ENCODE measurements at regions not wholly inside any gene's neighbourhood (a gene's known extent, or its start where the extent isn't known, plus 50 kb on each side); places are given as distances from the start of the nearest gene placed in this dataset.
"Not testable (repeated sequence)": the region's sequence is repeated elsewhere in the genome, so short reads cannot be mapped to it uniquely, and the experiment has no call there.

DNA sequence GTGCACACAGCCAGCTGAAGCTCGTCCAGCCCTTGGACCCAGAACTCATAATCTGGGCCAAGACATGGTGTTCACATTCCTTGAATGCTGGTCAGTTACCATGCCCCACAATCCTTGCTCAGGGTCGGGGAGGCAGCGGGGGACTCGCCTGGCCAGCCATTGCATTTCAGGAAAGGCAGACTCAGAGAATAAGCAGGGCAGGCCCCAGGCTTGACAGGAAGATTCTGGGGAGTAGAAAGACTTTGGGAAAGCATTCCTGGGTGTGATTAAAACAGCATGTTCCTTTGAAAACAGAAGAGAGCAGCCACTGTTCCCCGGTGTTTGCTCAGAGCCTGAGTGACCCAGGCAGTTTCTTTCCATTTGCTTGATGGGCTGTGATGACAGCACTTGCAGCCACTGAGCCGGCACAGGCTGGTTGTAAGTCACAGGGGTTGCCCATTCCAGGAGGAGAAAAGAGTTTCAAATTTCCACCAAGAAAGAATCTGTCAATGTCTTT lies 473.7 kb downstream of the TYW1 start:
- DNase-seq (ENCODE audit: low read depth, low spot score): no peak

- DNase-seq (ENCODE audit: low read depth, low spot score): no peak
Measured at GRCh38 chr7:67475293-67475692, 478.7 kb downstream of the TYW1 start.

DNA sequence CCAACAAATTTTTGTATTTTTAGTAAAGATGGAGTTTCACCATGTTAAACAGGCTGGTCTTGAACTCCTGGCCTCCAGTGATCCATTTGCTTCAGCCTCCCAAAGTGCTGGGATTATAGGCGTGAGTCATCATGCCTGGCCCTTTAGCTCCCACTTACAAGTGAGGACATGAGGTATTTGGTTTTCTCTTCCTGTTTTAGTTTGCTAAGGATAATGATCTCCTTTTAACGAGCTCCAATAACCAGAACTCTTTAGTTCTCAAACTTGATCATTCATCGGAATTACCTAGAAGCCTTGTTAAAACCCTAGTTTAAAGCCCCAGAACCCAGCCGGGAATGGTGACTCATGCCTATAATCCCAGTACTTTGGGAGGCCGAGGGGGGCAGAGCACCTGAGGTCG lies 481.4 kb downstream of the TYW1 start:
- no peak for DNase-seq (ENCODE audit: low read depth, low spot score)

DNA sequence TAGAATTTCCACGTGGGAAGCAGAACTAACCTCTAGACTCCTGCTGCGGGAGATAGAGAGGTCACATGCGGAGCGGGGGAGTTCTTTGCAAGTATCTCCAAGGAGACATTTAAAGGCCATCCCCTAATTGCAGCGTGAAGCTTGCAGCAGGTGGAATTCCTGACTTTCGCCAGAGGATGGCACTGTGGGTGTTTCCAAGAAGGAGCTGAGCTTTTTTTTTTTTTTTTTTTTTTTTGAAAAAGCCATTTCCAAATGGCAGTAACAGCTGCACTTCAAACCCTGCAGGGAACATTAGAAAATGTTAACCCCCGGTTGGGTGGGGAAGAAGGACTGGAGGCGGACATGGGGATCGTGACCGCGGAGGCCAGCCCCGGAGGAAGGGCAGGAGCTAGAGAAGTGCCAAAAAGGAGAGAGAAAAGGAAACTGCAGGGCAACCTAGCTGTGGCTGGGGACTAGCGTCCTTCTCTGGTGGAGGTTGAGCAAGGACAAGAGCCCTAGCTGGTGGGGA lies 487.7 kb downstream of the TYW1 start:
- no peak for DNase-seq (ENCODE audit: low read depth, low spot score)

DNA sequence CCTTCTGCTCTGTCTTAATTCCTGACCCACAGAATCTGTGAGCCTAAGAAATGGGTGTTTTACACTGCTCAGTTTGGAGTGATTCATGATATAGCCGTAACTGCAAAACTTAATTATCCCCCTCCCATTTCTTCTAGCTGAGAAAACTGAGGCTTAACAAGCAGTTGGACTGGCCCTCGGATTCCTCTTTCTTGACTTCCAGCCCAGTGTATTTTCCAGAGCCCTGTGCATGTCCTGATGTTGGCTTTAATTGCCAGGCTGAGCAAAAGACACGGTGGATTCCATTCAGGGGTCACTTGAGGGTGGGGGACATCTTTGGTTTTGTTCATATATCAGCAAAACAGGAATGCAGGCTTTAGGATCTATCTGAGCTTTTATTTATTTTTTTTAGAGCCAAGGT lies 489.8 kb downstream of the TYW1 start:
- DNase-seq (ENCODE audit: low read depth, low spot score): no peak

DNA sequence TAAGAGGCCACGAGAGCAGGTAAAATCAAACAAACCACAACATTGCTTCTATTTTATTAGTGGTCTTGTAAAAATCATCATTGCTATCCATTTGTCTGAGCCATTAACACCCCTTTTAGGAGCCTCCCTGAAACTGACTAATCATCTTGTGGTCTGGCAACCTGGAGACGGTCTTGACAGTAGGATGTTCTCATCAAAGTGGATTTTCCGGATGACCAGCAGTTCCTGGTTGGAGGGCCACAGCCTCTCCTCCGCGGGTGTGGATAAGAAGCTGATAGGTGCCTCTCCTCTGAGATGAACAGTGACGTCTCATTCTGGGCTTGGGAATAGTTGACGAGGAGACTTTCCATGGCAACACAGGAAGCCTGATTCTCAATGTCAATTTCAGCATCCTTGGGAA lies 490.7 kb downstream of the TYW1 start:
- no peak for DNase-seq (ENCODE audit: low read depth, low spot score)

- no peak for DNase-seq (ENCODE audit: low read depth, low spot score)
Measured at GRCh38 chr7:67489881-67490280, 493.2 kb downstream of the TYW1 start.

DNA sequence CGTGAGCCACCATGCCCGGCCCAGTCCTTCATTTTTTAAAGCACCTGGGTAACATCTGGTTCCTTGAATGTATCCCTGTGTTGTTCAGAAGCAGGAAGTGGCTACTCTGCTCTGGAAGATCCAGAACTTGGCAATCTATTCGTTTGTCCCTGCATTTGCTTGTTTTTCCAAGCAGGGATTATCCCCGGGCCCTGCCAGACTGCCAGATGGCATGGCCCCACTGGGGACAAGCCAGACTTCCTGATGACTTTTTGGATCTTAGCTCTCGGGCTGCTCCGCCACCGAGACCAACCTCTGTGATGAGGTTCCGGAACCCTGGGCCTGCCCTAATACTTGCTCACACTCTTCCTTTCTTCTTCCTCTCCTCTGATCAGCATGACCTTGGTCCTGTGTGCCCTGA lies 496.7 kb downstream of the TYW1 start:
- no peak for DNase-seq (ENCODE audit: low read depth, low spot score)

- DNase-seq (ENCODE audit: low read depth, low spot score): no peak
Measured at GRCh38 chr7:67496589-67496988, 500.0 kb downstream of the TYW1 start.

- not testable (repeated sequence) for DNase-seq (ENCODE audit: low read depth, low spot score)
Measured at GRCh38 chr7:67497914-67498313, 501.3 kb downstream of the TYW1 start.

GRCh38 chr7:67502929-67503328 lies 506.3 kb downstream of the TYW1 start:
- no peak for DNase-seq (ENCODE audit: low read depth, low spot score)

- no peak for DNase-seq (ENCODE audit: low read depth, low spot score)
Measured at GRCh38 chr7:67505449-67505848, 508.8 kb downstream of the TYW1 start.

DNA sequence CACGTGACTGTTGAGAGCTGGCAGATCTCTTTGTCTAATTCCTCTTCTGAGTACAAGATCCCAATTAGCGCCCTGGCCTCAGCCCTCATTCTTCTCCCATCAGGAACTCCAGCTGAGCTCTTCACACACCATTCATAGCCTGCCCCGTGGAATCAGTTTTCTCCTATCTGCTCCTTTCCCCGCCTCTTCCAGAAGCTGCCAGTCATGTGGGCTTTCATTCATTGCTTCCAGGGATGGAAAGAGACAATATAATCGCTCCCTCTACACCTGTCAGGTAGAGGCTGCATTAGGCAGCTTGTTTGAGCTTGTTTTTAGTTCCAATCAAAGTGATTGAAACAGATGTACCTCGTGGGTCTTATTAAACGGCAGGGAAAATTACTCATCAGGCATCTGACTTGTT lies 515.8 kb downstream of the TYW1 start:
- DNase-seq (ENCODE audit: low read depth, low spot score): no peak

DNA sequence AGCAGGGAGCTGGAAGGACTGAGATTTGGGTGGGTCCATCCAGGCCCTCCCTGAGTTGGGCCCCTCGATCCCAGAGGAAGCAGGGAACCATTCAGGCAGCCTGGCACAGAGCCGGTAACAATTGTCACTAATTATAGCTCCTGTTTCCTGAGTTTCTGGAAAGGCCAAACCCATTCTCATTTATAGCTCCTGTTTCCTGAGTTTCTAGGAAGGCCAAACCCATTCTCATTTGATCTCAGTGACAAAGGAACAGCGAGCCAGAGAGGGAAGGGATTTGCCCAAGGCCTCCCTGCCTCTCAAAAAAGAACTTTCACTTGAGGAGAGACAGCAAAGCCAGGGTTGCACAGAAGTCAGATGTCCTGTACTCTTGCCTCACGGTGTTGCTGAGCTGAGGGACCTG lies 521.9 kb downstream of the TYW1 start:
- no peak for DNase-seq (ENCODE audit: low read depth, low spot score)

DNA sequence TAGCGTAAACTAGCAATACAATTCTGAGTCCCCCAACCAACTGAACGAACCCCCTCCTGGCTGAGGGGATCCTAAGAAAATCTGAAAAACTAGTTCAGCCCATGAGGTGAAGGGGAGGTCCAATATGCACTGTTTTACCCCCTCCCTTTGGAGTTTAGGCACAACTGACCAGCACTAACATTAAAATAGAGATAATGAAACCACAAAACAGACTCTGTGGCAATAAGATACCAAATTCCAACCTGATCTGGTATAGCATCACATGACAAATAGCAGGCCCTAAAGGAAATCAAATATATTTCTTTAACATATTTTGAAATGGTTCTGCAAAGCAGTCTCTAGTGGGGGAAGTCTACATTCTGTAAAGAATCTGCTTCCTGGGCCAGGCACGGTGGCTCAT lies 522.5 kb downstream of the TYW1 start:
- no peak for DNase-seq (ENCODE audit: low read depth, low spot score)

DNA sequence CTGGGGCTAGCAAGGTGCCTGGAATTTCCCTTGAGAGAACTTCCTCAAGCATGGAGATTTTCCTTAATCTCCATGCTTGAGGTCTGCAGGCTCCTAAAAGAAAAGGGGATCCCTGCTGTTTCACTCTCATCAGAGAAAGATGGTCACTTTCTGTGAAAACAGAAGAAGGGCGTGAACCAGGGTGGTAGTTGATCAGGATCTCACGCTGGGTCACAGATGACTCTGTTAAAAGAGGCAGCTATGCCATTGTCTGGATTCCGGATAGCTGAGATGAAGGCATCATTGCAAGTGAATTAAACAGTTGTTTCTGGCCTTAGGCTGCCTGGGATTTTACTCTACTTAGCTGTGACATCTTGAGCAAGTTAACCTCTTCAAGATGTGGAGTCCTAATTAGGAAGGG lies 525.9 kb downstream of the TYW1 start:
- no peak for DNase-seq (ENCODE audit: low read depth, low spot score)

GRCh38 chr7:67523713-67524112 lies 527.1 kb downstream of the TYW1 start:
- DNase-seq (ENCODE audit: low read depth, low spot score): no peak

- no peak for DNase-seq (ENCODE audit: low read depth, low spot score)
Measured at GRCh38 chr7:67525588-67525987, 529.0 kb downstream of the TYW1 start.

DNA sequence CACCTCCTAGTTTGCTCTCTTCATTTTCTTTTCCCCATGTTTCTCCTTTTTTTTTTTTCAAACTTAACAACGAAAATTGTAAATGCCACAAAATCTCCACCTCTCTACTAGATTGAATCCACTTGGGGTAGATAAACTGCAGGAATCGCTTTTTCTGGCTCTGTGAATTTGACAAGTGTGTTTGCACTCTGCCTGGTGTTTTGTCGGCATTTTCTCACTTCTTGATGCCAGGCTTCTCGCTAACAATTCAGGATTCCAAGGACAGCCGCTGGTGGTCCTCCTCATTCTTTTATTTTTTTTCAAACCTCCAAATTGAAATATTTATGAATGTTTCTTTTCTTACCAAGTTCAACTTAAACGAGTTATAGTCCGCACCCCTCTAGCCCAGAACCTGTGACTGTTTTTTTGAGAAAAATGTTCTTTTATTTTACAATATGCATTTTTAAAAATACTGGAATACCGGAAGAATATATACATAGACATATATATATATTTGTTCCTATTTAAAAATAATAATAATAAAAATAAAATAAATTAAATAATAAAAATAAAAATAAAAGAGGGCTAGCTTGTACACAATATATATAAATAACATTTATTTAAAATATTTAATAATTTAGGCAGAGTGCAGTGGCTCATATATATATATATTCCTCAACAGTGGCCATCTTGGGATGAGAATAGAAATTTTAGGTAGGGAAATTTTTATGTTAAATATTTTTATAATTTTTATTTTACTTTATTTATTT lies 538.8 kb downstream of the TYW1 start:
- no peak for DNase-seq (ENCODE audit: low read depth, low spot score)

- DNase-seq (ENCODE audit: low read depth, low spot score): no peak
Measured at GRCh38 chr7:67542916-67543315, 546.3 kb downstream of the TYW1 start.

- DNase-seq (ENCODE audit: low read depth, low spot score): no peak
Measured at GRCh38 chr7:67547183-67547907, 550.7 kb downstream of the TYW1 start.

- no peak for DNase-seq (ENCODE audit: low read depth, low spot score)
Measured at GRCh38 chr7:67549126-67549525, 552.5 kb downstream of the TYW1 start.

Measured in activated naive CD8-positive, alpha-beta T cell treated with anti-CD3 and anti-CD28 coated beads, Interleukin-2, amount 50 U/mL, for 16 hours (primary cell).